Left ventricle myocardium inferior (tissue), 1 donor: ENCODE measurements at regions not wholly inside any gene's neighbourhood (a gene's known extent, or its start where the extent isn't known, plus 50 kb on each side); places are given as distances from the start of the nearest gene placed in this dataset.

ENCODE experiments used
- DNase-seq: peaks from one replicate; pipeline ENCODE4 v3.0.0-alpha.2; 2020
- H3K27ac ChIP-seq: fragments of 200-600 bp; replicated peaks from 2 replicates; pipeline ENCODE4 v1.8.0; 2021
- H3K27me3 ChIP-seq: fragments of 200-600 bp; 2 replicates; pipeline ENCODE4 v1.8.0; 2021; ENCODE audit warnings: low read depth
- H3K36me3 ChIP-seq: fragments of 200-600 bp; 2 replicates; pipeline ENCODE4 v1.8.0; 2021
- H3K4me1 ChIP-seq: fragments of 200-600 bp; 2 replicates; pipeline ENCODE4 v1.8.0; 2021
- H3K4me3 ChIP-seq: fragments of 200-600 bp; 2 replicates; pipeline ENCODE4 v1.8.0; 2021; ENCODE audit warnings: mild to moderate bottlenecking, moderate library complexity
- H3K9me3 ChIP-seq: fragments of 200-600 bp; replicated peaks from 2 replicates; pipeline ENCODE4 v1.8.0; 2021
- CTCF ChIP-seq: fragments of 200-600 bp; IDR thresholded peaks from 2 replicates; pipeline ENCODE4 v1.8.0; 2021; ENCODE audit warnings: antibody characterized with exemption, mild to moderate bottlenecking, borderline replicate concordance
- intact Hi-C: fragments of 100-400 bp; cut with micrococcal nuclease; formaldehyde crosslinking; loops from one replicate; pipeline ENCODE4 v1.11.0; 2022
- donor health status: DM: no; HTN: yes; CAD: no; lungs with severe emphysema.

DNA sequence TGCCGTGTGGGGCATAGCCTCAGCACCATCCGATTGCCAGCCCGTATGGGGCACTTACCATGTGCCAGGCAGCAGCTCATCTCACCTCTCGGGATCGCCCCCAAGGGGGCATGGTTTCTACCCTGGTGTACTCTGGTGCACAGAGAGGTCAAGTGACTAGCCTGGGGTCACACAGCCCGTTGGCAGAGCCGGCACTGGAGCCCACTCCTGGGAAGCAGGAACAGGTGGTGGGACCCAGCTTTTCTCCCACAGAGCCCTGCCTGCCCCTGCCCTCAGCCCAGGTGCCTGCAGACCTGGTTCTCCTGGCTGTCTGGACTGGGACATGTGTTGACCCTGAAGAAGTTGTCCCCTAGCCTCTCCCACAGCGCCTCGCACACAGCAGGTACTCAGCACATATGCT lies 141.8 kb upstream of the CIBAR2 start:
- H3K36me3 ChIP-seq: no peaks in the 10 kb centered on the region
- intact Hi-C loops: no loop called here
- H3K9me3 ChIP-seq: no peaks in the 10 kb centered on the region
- DNase-seq: no peak
- TF ChIP-seq CTCF: no peak
- H3K27ac ChIP-seq: no peak overlapping the region
- H3K27me3 ChIP-seq: no peaks in the 10 kb centered on the region
- no peaks in the 10 kb centered on the region for H3K4me1 ChIP-seq
- no peak overlapping the region for H3K4me3 ChIP-seq

DNA sequence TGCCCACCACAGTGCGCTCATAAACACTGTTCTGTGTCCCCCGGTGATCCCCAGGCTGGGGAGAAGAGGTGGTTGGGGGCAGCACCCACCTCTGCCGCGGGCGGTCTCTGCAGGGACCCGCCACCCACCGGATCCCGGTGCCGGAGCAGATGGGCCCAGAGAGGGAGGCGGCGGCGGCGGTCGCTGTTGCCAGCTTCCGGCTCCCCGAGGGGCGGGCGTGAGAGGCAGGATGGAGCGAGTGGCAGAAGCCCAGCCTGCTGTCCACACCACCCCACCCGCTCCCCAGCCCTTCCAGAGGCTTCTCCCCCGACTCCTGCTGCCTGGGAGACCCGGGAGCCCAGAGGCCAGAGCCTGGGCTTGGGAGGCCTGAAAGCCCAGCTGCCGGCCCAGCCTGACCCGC lies 142.6 kb upstream of the CIBAR2 start:
- intact Hi-C loops: no loop called here
- H3K4me1 ChIP-seq: no peaks in the 10 kb centered on the region
- H3K9me3 ChIP-seq: no peaks in the 10 kb centered on the region
- H3K4me3 ChIP-seq: no peak overlapping the region
- no peak for DNase-seq
- H3K27me3 ChIP-seq: no peaks in the 10 kb centered on the region
- H3K36me3 ChIP-seq: no peaks in the 10 kb centered on the region
- TF ChIP-seq CTCF: no peak
- H3K27ac ChIP-seq: no peak overlapping the region

DNA sequence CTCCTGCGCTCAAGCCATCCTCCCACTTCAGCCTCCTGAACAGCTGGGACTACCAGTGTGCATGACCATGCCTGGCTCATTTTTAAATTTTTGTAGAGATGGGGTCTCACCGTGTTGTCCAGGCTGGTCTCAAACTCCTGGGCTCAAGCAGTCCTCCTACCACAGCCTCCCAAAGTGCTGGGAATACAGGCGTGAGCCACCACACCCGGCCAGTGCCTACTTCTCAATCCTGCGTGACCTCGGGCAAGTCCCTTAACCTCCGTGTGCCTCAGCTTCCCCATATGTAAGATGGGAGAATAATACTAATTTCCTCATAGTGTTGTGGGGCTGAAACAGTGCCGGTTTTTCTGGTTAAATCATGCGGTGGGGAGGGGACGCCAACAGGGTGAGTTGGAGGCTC lies 143.5 kb upstream of the CIBAR2 start:
- no peaks in the 10 kb centered on the region for H3K9me3 ChIP-seq
- TF ChIP-seq CTCF: no peak
- intact Hi-C loops: no loop called here
- DNase-seq: no peak
- no peak overlapping the region for H3K27ac ChIP-seq
- H3K27me3 ChIP-seq: no peaks in the 10 kb centered on the region
- no peaks in the 10 kb centered on the region for H3K36me3 ChIP-seq
- no peak overlapping the region for H3K4me3 ChIP-seq
- no peaks in the 10 kb centered on the region for H3K4me1 ChIP-seq

- DNase-seq: no peak
- Histone ChIP-seq H3K27ac (no peak overlapping the region), H3K27me3 (no peaks in the 10 kb centered on the region), H3K4me3 (no peak overlapping the region), H3K36me3 (no peaks in the 10 kb centered on the region), H3K4me1 (no peaks in the 10 kb centered on the region), H3K9me3 (no peaks in the 10 kb centered on the region)
- no peak for TF ChIP-seq CTCF
- intact Hi-C loops: no loop called here
These were observed 144.0 kb upstream of the CIBAR2 start for GRCh38 chr16:85256190-85256739.

DNA sequence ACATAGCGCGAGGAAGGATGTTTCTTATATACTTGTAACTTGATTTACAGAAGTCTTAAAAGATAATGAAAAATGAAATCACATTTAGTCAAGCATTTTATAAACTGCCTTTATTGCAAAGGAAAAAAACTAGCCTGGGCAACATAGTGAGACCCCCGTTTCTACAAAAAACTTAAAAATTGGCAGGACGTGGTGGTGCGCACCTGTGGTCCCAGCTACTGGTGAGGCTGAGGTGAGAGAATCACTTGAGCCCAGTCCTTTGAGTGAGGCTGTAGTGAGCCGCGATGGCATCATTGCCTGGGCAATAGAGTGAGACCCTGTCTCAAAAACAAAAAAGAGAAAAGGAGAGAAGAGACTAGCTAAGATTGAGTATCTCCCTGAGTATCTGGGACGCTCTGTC lies 145.2 kb upstream of the CIBAR2 start:
- TF ChIP-seq CTCF: no peak
- DNase-seq: no peak
- H3K4me3 ChIP-seq: no peak overlapping the region
- no peaks in the 10 kb centered on the region for H3K27me3 ChIP-seq
- intact Hi-C loops: no loop called here
- no peaks in the 10 kb centered on the region for H3K9me3 ChIP-seq
- H3K36me3 ChIP-seq: no peaks in the 10 kb centered on the region
- no peaks in the 10 kb centered on the region for H3K4me1 ChIP-seq
- no peak overlapping the region for H3K27ac ChIP-seq

- Histone ChIP-seq H3K27ac (no peak overlapping the region), H3K4me1 (no peaks in the 10 kb centered on the region), H3K36me3 (no peaks in the 10 kb centered on the region), H3K4me3 (no peak overlapping the region), H3K27me3 (no peaks in the 10 kb centered on the region), H3K9me3 (no peaks in the 10 kb centered on the region)
- DNase-seq: no peak
- intact Hi-C loops: no loop called here
- TF ChIP-seq CTCF: no peak
These were observed 145.9 kb upstream of the CIBAR2 start for GRCh38 chr16:85258166-85258565.
